Retinal pigment epithelial cell (primary cell): ENCODE measurements at regions not wholly inside any gene's neighbourhood (a gene's known extent, or its start where the extent isn't known, plus 50 kb on each side); places are given as distances from the start of the nearest gene placed in this dataset.

Experiments
- DNase-seq: peaks from one replicate; pipeline ENCODE4 v3.0.0-alpha.2; 2010; ENCODE audit warnings: low read depth
- H3K4me3 ChIP-seq: 2 replicates; pipeline ENCODE4 v1.5.1; 2011; ENCODE audit warnings: mild to moderate bottlenecking, low read length, control low read depth, moderate library complexity
- TF ChIP-seq, protein P1 (sequence below): conservative IDR thresholded peaks from 2 replicates; pipeline ENCODE4 v1.5.1; 2011; ENCODE audit warnings: low read depth, low read length, control low read depth, inconsistent platforms

- DNase-seq: no peak
- H3K4me3 ChIP-seq: no peak overlapping the region
- TF ChIP-seq, protein P1, sequence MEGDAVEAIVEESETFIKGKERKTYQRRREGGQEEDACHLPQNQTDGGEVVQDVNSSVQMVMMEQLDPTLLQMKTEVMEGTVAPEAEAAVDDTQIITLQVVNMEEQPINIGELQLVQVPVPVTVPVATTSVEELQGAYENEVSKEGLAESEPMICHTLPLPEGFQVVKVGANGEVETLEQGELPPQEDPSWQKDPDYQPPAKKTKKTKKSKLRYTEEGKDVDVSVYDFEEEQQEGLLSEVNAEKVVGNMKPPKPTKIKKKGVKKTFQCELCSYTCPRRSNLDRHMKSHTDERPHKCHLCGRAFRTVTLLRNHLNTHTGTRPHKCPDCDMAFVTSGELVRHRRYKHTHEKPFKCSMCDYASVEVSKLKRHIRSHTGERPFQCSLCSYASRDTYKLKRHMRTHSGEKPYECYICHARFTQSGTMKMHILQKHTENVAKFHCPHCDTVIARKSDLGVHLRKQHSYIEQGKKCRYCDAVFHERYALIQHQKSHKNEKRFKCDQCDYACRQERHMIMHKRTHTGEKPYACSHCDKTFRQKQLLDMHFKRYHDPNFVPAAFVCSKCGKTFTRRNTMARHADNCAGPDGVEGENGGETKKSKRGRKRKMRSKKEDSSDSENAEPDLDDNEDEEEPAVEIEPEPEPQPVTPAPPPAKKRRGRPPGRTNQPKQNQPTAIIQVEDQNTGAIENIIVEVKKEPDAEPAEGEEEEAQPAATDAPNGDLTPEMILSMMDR: no peak
Measured at GRCh38 chr3:181660337-181660736, 51.4 kb upstream of the SOX2 start.

DNA sequence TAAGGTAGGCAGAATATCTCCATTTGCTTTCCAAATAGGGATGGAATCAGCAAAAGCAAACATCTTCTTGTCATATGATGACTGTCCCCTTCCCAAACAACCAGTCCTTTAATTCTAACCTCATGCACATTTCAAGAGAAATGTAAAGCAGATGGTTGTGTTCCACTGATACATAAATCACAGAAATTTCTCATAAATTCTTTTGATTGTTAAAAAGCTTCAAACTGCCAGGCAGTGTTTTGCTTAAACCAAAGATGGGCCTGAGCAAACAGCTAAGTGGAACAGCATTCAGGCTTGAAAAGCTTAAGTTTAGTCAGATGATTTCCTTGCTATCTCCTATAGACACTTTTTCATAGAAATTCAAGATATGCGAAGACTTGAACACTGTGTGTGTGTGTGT lies 74.3 kb upstream of the SOX2 start:
- DNase-seq: no peak
- H3K4me3 ChIP-seq: no peak overlapping the region
- TF ChIP-seq, protein P1: no peak

DNA sequence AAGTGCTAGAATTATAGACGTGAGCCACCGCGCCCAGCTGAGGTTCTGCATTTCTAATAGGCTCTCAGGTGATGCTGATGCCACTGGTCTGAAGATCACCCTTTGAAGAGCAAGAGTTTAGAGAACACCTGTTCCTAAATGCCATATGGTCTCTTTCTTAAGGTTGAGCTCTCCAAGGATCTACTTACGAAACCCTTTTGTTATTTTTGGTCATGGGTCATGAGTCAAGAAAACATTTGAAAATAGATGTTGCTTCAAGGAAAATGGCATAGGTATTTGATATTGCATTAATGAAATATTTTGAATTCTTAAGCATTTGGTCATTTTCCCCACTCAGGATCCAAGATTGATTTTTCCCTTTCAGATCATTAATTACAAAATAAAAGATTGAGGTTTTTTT lies 74.7 kb upstream of the SOX2 start:
- H3K4me3 ChIP-seq: no peak overlapping the region
- TF ChIP-seq, protein P1: no peak
- DNase-seq: no peak

GRCh38 chr3:181635141-181635540 lies 76.6 kb upstream of the SOX2 start:
- no peak overlapping the region for H3K4me3 ChIP-seq
- TF ChIP-seq, protein P1: no peak
- no peak for DNase-seq

GRCh38 chr3:181633556-181633955 lies 78.2 kb upstream of the SOX2 start:
- TF ChIP-seq, protein P1: peak; percentile 8
- H3K4me3 ChIP-seq: no peak overlapping the region
- DNase-seq: no peak

DNA sequence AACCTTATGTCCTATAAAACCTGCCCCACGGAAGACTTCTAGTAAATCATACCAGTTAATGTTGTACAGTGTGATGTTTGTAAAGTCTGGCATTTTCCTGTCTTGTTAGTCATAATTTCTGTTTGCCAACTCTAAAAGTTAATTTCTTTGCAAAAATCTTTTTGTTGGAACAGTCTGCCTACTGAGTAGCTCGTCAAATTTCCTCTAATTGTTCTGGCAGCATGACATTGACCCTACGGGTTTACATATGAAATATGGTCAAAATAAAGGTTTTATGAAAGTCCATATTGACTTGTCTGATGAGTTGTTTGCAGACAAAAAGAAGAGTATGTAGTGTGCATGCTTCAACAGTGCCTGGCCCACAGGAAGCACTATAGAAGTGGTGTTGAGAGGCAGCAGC lies 79.8 kb upstream of the SOX2 start:
- no peak overlapping the region for H3K4me3 ChIP-seq
- TF ChIP-seq, protein P1: no peak
- DNase-seq: no peak

GRCh38 chr3:181630853-181631252 lies 80.9 kb upstream of the SOX2 start:
- no peak overlapping the region for H3K4me3 ChIP-seq
- TF ChIP-seq, protein P1: no peak
- no peak for DNase-seq
